Activated T-cell treated with anti-CD3 and anti-CD28 coated beads, Interleukin-2, amount 50 U/mL, for 24 hours (primary cell): ENCODE measurements at regions not wholly inside any gene's neighbourhood (a gene's known extent, or its start where the extent isn't known, plus 50 kb on each side); places are given as distances from the start of the nearest gene placed in this dataset.

Source experiments
- DNase-seq: peaks from one replicate; pipeline ENCODE4 v3.0.0-alpha.2; 2020
- H3K27ac Mint-ChIP-seq: 2 replicates; pipeline ENCODE4 v1.8.0; 2020; ENCODE audit warnings: mild to moderate bottlenecking, mixed read lengths
- H3K27me3 Mint-ChIP-seq: 2 replicates; pipeline ENCODE4 v1.8.0; 2020; ENCODE audit warnings: mixed read lengths
- H3K36me3 Mint-ChIP-seq: 2 replicates; pipeline ENCODE4 v1.8.0; 2020; ENCODE audit warnings: low read depth, mixed read lengths
- H3K4me1 Mint-ChIP-seq: 2 replicates; pipeline ENCODE4 v1.8.0; 2020; ENCODE audit warnings: low read depth, mixed read lengths
- H3K4me3 Mint-ChIP-seq: 2 replicates; pipeline ENCODE4 v1.8.0; 2020; ENCODE audit warnings: mild to moderate bottlenecking, moderate library complexity, mixed read lengths
- H3K9me3 Mint-ChIP-seq: 2 replicates; pipeline ENCODE4 v1.8.0; 2020; ENCODE audit warnings: mixed read lengths

DNA sequence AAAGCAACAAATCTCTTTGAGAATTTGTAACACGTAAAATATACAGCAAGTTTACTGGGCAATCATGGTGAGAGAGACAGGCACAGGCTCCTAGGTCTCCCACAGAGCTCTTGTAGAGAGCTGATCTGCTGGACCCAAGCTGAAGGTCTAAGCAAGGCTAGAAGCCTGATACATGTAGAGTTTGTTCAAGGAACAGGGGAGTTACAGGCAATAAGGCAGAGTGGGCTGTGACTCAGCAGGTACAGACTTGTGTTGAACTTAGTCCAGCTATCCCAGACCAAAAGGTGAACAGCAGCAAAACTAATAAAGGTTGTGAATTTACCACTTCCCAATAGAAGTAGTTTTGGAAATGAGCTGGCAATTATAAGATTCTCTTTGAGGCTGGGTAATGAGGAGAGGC lies 273.6 kb downstream of the GRIN2B start:
- H3K27ac Mint-ChIP-seq, result no peak overlapping the region
- no peaks in the 10 kb centered on the region for H3K36me3 Mint-ChIP-seq
- DNase-seq, result no peak
- no peaks in the 10 kb centered on the region for H3K4me1 Mint-ChIP-seq
- H3K4me3 Mint-ChIP-seq, result no peak overlapping the region
- H3K27me3 Mint-ChIP-seq, result peaks cover 6% of the 10 kb centered on the region
- H3K9me3 Mint-ChIP-seq, result no peaks in the 10 kb centered on the region

- Mint-ChIP-seq H3K4me1 (no peaks in the 10 kb centered on the region), H3K36me3 (no peaks in the 10 kb centered on the region), H3K9me3 (no peaks in the 10 kb centered on the region), H3K27ac (no peak overlapping the region), H3K4me3 (no peak overlapping the region), H3K27me3 (peaks cover 6% of the 10 kb centered on the region)
- no peak for DNase-seq
Measured at GRCh38 chr12:13702381-13702780, 279.0 kb downstream of the GRIN2B start.

DNA sequence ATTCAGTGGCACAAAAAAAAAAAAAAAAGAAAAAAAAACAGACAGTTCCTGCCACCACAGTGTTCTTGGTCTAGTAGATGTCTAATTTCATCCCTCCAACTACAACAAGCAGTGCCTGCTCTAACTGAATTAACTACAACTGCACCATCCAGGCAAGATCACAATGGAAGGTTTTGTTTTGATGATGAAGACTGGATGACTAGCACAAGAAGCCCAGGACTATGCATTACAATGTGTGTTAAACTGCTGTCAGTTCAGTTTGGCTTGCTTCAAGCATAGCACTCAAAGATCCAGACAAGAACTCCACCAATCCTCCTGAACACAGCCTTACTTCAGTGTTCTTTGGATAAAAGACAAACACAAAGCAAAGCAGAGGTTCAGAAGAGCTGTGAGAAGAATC lies 279.9 kb downstream of the GRIN2B start:
- Mint-ChIP-seq H3K4me3 (no peak overlapping the region), H3K9me3 (no peaks in the 10 kb centered on the region), H3K36me3 (no peaks in the 10 kb centered on the region), H3K27ac (no peak overlapping the region), H3K27me3 (peaks cover 6% of the 10 kb centered on the region), H3K4me1 (no peaks in the 10 kb centered on the region)
- DNase-seq, result no peak

DNA sequence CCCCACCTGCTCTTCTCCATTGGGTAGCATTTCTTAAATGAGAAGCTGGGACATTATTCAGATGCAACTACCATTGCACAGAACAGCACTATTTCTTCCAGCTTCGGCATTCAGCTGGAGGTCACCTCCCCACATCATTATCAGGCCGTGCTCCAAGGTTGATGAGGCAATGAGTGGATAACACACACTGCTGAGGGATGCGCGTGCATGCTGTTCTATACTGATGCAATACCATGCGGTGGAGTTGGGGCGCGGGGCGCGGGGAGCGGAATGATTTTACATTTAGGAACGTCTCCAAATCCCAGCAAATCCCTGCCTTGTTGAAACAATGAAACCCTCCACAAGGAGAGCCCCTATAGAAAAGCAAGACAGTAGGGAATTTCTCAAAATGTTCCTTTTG lies 283.4 kb downstream of the GRIN2B start:
- no peak for DNase-seq
- Mint-ChIP-seq H3K4me1 (no peaks in the 10 kb centered on the region), H3K36me3 (no peaks in the 10 kb centered on the region), H3K9me3 (no peaks in the 10 kb centered on the region), H3K27me3 (peaks cover 3% of the 10 kb centered on the region), H3K4me3 (no peak overlapping the region), H3K27ac (no peak overlapping the region)

DNA sequence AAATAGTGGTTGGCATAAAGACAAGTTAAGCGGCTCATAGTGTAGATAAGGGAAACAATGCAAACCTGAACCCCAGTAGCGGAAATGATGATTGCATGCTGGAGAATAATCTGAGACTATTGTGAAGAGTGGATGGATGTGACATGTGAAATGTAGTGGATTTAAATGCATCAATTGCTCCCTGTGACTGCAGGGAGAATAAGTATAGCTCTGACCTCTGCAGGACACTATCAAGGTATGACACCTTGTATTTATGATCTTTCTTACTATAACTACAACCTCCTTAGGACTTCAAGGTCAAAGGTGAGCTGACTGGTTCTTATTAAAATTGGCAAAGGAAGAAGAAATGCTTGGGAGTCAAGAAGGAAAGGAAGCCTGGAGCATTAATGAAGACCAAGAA lies 285.6 kb downstream of the GRIN2B start:
- Mint-ChIP-seq H3K4me1 (no peaks in the 10 kb centered on the region), H3K36me3 (no peaks in the 10 kb centered on the region), H3K27me3 (peaks cover 3% of the 10 kb centered on the region), H3K9me3 (no peaks in the 10 kb centered on the region), H3K4me3 (no peak overlapping the region), H3K27ac (no peak overlapping the region)
- no peak for DNase-seq

GRCh38 chr12:13692332-13692731 lies 289.1 kb downstream of the GRIN2B start:
- no peaks in the 10 kb centered on the region for H3K9me3 Mint-ChIP-seq
- peaks cover 3% of the 10 kb centered on the region for H3K27me3 Mint-ChIP-seq

GRCh38 chr12:13691598-13691997 lies 289.8 kb downstream of the GRIN2B start:
- Mint-ChIP-seq H3K4me3 (no peak overlapping the region), H3K36me3 (no peaks in the 10 kb centered on the region), H3K4me1 (no peaks in the 10 kb centered on the region), H3K27ac (no peak overlapping the region), H3K9me3 (no peaks in the 10 kb centered on the region), H3K27me3 (peaks cover 3% of the 10 kb centered on the region)
- DNase-seq, result no peak

More at GRCh38 chr12:13692332-13692731, 289.1 kb downstream of the GRIN2B start:
- no peak for DNase-seq
- Mint-ChIP-seq H3K4me1 (no peaks in the 10 kb centered on the region), H3K27ac (no peak overlapping the region), H3K36me3 (no peaks in the 10 kb centered on the region), H3K4me3 (no peak overlapping the region)

DNA sequence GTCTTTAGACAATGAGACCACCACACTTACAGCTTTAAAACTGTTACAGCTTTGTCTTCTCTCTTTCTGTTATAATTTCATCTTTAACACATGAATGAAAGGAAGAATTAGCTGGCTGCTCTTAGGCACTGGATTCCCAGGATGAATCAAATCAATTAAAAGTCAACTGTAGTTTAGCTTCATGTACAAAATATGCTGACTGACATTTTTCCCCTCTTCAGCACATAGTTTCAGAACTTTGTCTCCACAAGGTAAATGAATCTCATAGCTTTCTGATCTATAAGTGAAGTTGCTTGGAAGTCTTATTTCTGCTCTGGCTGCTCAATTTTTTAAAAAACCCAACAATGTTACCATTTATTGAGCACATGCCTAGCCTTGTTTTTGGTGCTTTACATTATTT lies 293.8 kb downstream of the GRIN2B start:
- H3K36me3 Mint-ChIP-seq, result no peaks in the 10 kb centered on the region
- no peaks in the 10 kb centered on the region for H3K9me3 Mint-ChIP-seq
- no peaks in the 10 kb centered on the region for H3K27me3 Mint-ChIP-seq
- no peaks in the 10 kb centered on the region for H3K4me1 Mint-ChIP-seq
- no peak overlapping the region for H3K27ac Mint-ChIP-seq
- no peak overlapping the region for H3K4me3 Mint-ChIP-seq
- no peak for DNase-seq

DNA sequence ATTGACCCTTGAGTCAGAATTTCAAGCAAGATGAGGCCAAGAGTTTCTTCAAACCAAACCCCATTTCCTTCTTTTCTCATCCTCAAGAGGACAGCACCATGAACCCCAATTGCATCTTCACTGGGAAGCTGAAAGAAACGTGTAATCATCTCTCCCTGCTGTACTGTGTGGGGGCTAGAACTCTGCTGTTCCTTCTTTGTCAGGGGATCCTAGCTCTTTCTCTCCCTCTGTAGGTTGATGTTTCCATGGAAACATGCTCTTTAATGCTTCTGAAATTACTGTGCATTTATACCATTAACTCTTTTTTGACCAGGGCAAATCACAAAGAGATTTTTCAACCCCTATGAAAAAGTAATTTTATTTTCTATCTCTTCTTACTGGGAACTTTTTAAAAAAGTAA lies 295.1 kb downstream of the GRIN2B start:
- H3K27ac Mint-ChIP-seq, result no peak overlapping the region
- no peak overlapping the region for H3K4me3 Mint-ChIP-seq
- H3K27me3 Mint-ChIP-seq, result no peaks in the 10 kb centered on the region
- no peaks in the 10 kb centered on the region for H3K9me3 Mint-ChIP-seq
- no peaks in the 10 kb centered on the region for H3K36me3 Mint-ChIP-seq
- no peaks in the 10 kb centered on the region for H3K4me1 Mint-ChIP-seq
- DNase-seq, result no peak

DNA sequence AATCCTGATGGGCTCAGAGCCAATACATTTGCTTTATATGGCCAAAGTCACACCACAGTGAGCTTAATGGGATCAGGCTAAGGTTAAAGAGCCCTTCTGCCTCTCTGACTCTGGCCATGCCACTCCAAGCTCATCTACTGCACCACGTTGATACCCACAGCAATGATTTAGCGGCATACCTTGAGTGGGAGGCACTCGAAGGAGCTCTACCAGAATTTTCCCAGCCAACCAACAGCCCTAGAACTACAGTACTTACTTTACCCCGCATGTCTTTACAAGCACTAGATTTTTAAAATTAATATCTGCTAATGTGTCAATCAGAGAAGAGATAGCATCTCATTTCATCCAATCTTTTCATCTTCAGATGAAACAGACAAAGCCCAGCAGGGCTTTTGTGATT lies 300.5 kb downstream of the GRIN2B start:
- H3K4me3 Mint-ChIP-seq, result no peak overlapping the region
- no peak overlapping the region for H3K27ac Mint-ChIP-seq
- H3K9me3 Mint-ChIP-seq, result no peaks in the 10 kb centered on the region
- DNase-seq, result no peak
- H3K36me3 Mint-ChIP-seq, result no peaks in the 10 kb centered on the region
- peaks cover 6% of the 10 kb centered on the region for H3K27me3 Mint-ChIP-seq
- H3K4me1 Mint-ChIP-seq, result no peaks in the 10 kb centered on the region

DNA sequence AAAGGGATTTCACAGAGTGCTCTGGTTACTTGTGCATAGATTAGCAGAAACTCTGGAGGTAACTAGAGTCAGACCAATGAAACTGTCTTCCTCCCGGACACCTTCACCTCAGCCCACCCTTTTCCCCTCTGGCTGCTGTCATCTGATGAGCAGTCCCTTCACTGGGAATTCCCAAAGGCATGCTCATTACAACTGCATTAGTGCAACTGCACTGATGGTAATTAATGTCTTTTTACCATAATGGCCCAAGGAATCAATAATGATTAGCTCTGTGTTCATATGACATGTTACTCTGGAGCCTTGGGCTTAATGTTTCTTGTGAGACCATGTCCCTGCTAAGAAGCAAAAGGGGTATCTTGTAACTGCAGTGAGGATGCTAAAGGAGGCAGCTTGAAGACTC lies 304.5 kb downstream of the GRIN2B start:
- no peak overlapping the region for H3K4me3 Mint-ChIP-seq
- DNase-seq, result no peak
- no peaks in the 10 kb centered on the region for H3K36me3 Mint-ChIP-seq
- H3K4me1 Mint-ChIP-seq, result no peaks in the 10 kb centered on the region
- no peaks in the 10 kb centered on the region for H3K9me3 Mint-ChIP-seq
- peaks cover 6% of the 10 kb centered on the region for H3K27me3 Mint-ChIP-seq
- H3K27ac Mint-ChIP-seq, result no peak overlapping the region

- Mint-ChIP-seq H3K27me3 (peaks cover 20% of the 10 kb centered on the region), H3K4me3 (no peak overlapping the region), H3K27ac (no peak overlapping the region), H3K4me1 (no peaks in the 10 kb centered on the region), H3K36me3 (no peaks in the 10 kb centered on the region), H3K9me3 (no peaks in the 10 kb centered on the region)
- no peak for DNase-seq
Measured at GRCh38 chr12:13670285-13670866, 311.0 kb downstream of the GRIN2B start.

DNA sequence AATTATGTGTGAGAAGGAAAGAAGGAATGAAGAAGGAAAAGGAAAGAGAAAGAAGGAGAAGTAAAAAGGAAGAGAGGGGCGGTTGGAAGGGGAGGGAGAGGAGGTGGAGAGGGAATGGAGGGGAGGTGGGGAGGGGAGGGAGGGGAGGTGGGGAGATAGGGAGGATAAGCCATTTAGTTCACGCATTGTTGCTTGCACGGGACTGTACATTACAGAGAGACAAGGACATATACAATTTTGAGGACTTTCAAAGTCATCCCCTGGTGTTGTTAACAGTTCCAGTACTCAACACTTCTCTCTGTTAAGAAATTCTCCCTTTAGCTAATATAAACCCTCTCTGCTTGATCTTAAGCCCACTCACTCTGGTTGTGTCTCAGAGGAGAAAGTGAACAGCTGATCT lies 312.5 kb downstream of the GRIN2B start:
- Mint-ChIP-seq H3K4me3 (no peak overlapping the region), H3K9me3 (no peaks in the 10 kb centered on the region), H3K27me3 (peaks cover 23% of the 10 kb centered on the region), H3K4me1 (no peaks in the 10 kb centered on the region), H3K36me3 (no peaks in the 10 kb centered on the region), H3K27ac (no peak overlapping the region)
- no peak for DNase-seq

GRCh38 chr12:13666806-13667205 lies 314.6 kb downstream of the GRIN2B start:
- H3K9me3 Mint-ChIP-seq, result no peaks in the 10 kb centered on the region
- DNase-seq, result no peak
- no peak overlapping the region for H3K27ac Mint-ChIP-seq
- H3K4me1 Mint-ChIP-seq, result no peaks in the 10 kb centered on the region
- no peak overlapping the region for H3K4me3 Mint-ChIP-seq
- no peaks in the 10 kb centered on the region for H3K36me3 Mint-ChIP-seq
- peaks cover 23% of the 10 kb centered on the region for H3K27me3 Mint-ChIP-seq

- Mint-ChIP-seq H3K27ac (no peak overlapping the region), H3K36me3 (no peaks in the 10 kb centered on the region), H3K4me3 (no peak overlapping the region), H3K9me3 (no peaks in the 10 kb centered on the region), H3K4me1 (no peaks in the 10 kb centered on the region), H3K27me3 (peaks cover 14% of the 10 kb centered on the region)
- peak; percentile 28 for DNase-seq
Measured at GRCh38 chr12:13661005-13661887, 320.2 kb downstream of the GRIN2B start.
